HPDE6-E6E7 (cell line): ENCODE measurements at regions not wholly inside any gene's neighbourhood (a gene's known extent, or its start where the extent isn't known, plus 50 kb on each side); places are given as distances from the start of the nearest gene placed in this dataset.
"Not testable (repeated sequence)": the region's sequence is repeated elsewhere in the genome, so short reads cannot be mapped to it uniquely, and the experiment has no call there.

Experiments used
- DNase-seq: peaks from one replicate; pipeline ENCODE4 v3.0.0; 2011; ENCODE audit warnings: missing footprints; ENCODE audit errors: extremely low spot score

- no peak for DNase-seq
Measured at GRCh38 chr5:30152431-30152830, 1041.1 kb upstream of the CDH6 start.

- no peak for DNase-seq
Measured at GRCh38 chr5:30150231-30150630, 1043.3 kb upstream of the CDH6 start.

GRCh38 chr5:30149526-30149925, 1044.0 kb upstream of the CDH6 start:
- no peak for DNase-seq

- no peak for DNase-seq
Measured at GRCh38 chr5:30147976-30148375, 1045.5 kb upstream of the CDH6 start.

GRCh38 chr5:30144059-30144458, 1049.4 kb upstream of the CDH6 start:
- DNase-seq, result not testable (repeated sequence)

- no peak for DNase-seq
Measured at GRCh38 chr5:30142432-30142831, 1051.1 kb upstream of the CDH6 start.

- no peak for DNase-seq
Measured at GRCh38 chr5:30121043-30121442, 1072.4 kb upstream of the CDH6 start.

GRCh38 chr5:30117135-30117534, 1076.4 kb upstream of the CDH6 start:
- DNase-seq, result no peak

- no peak for DNase-seq
Measured at GRCh38 chr5:30113542-30113941, 1079.9 kb upstream of the CDH6 start.

- no peak for DNase-seq
Measured at GRCh38 chr5:30112867-30113266, 1080.6 kb upstream of the CDH6 start.

- DNase-seq, result no peak
Measured at GRCh38 chr5:30108051-30108450, 1085.4 kb upstream of the CDH6 start.

- DNase-seq, result no peak
Measured at GRCh38 chr5:30106596-30106995, 1086.9 kb upstream of the CDH6 start.

- DNase-seq, result no peak
Measured at GRCh38 chr5:30104872-30105596, 1088.5 kb upstream of the CDH6 start.

GRCh38 chr5:30103452-30104202, 1089.9 kb upstream of the CDH6 start:
- DNase-seq, result no peak

- no peak for DNase-seq
Measured at GRCh38 chr5:30103052-30103451, 1090.4 kb upstream of the CDH6 start.

GRCh38 chr5:30102185-30102584, 1091.3 kb upstream of the CDH6 start:
- DNase-seq, result no peak

GRCh38 chr5:30100929-30101328, 1092.6 kb upstream of the CDH6 start:
- DNase-seq, result no peak

- no peak for DNase-seq
Measured at GRCh38 chr5:30100148-30100713, 1093.3 kb upstream of the CDH6 start.

GRCh38 chr5:30099634-30100033, 1093.9 kb upstream of the CDH6 start:
- peak; percentile 1 for DNase-seq

- no peak for DNase-seq
Measured at GRCh38 chr5:30098940-30099339, 1094.5 kb upstream of the CDH6 start.

- no peak for DNase-seq
Measured at GRCh38 chr5:30092548-30092947, 1100.9 kb upstream of the CDH6 start.

- no peak for DNase-seq
Measured at GRCh38 chr5:30069441-30070263, 1123.8 kb upstream of the CDH6 start.
